Natural killer cell (primary cell): ENCODE measurements at regions not wholly inside any gene's neighbourhood (a gene's known extent, or its start where the extent isn't known, plus 50 kb on each side); places are given as distances from the start of the nearest gene placed in this dataset.

ENCODE experiments used
- ATAC-seq, 3 donors: fragments of 150-1000 bp in 2 of 3; fragments of 200-7000 bp in 1 of 3; cut with Tn5 transposase; 1 replicate in 1 of 3; 2 replicates in 2 of 3; pipeline ENCODE4 v1.10.0; 2021; ENCODE audit warnings: mild to moderate bottlenecking in 2 of 3, moderate library complexity in 2 of 3
- DNase-seq, 2 donors: peaks; one replicate each; pipeline versions ENCODE4 v3.0.0 to v3.0.0-alpha.2; 2013 to 2021; ENCODE audit warnings: mixed read lengths in 1 of 2
- H3K27ac ChIP-seq: one replicate; pipeline ENCODE4 v1.5.1; 2013; ENCODE audit warnings: mild to moderate bottlenecking, low read length
- H3K27me3 ChIP-seq: one replicate; pipeline ENCODE4 v1.6.1; 2013; ENCODE audit warnings: low read length; ENCODE audit not compliant: control insufficient read depth, insufficient read depth
- H3K36me3 ChIP-seq: one replicate; pipeline ENCODE4 v1.6.1; 2013; ENCODE audit warnings: low read length; ENCODE audit not compliant: control insufficient read depth, insufficient read depth
- H3K4me1 ChIP-seq: one replicate; pipeline ENCODE4 v1.6.1; 2013; ENCODE audit warnings: low read length; ENCODE audit not compliant: control insufficient read depth, insufficient read depth
- H3K4me3 ChIP-seq: one replicate; pipeline ENCODE4 v1.5.1; 2013; ENCODE audit warnings: low read length
- H3K9me3 ChIP-seq: one replicate; pipeline ENCODE4 v1.6.1; 2013; ENCODE audit warnings: low read length; ENCODE audit not compliant: control insufficient read depth, insufficient read depth
- H3K27ac Mint-ChIP-seq, 2 donors: one replicate each; pipeline ENCODE4 v1.8.0; 2022; ENCODE audit warnings: mild to moderate bottlenecking in 2 of 2, mixed read lengths in 2 of 2, moderate library complexity in 1 of 2
- H3K27me3 Mint-ChIP-seq, 2 donors: one replicate each; pipeline ENCODE4 v1.8.0; 2022; ENCODE audit warnings: low read depth in 2 of 2, mixed read lengths in 2 of 2
- H3K36me3 Mint-ChIP-seq: one replicate; pipeline ENCODE4 v1.8.0; 2022; ENCODE audit warnings: mixed read lengths
- H3K4me1 Mint-ChIP-seq, 2 donors: one replicate each; pipeline ENCODE4 v1.8.0; 2022; ENCODE audit warnings: mixed read lengths in 2 of 2
- H3K4me3 Mint-ChIP-seq: one replicate; pipeline ENCODE4 v1.8.0; 2022; ENCODE audit warnings: mild to moderate bottlenecking, moderate library complexity, mixed read lengths
- H3K9me3 Mint-ChIP-seq, 2 donors: one replicate each; pipeline ENCODE4 v1.8.0; 2022; ENCODE audit warnings: mixed read lengths in 2 of 2
- CTCF ChIP-seq: fragments of 200-600 bp; IDR thresholded peaks from one replicate; pipeline ENCODE4 v1.8.0; 2022; ENCODE audit warnings: antibody characterized with exemption
- WGBS: methylation state at CpG from one replicate; pipeline ENCODE4 v1.1.7; 2013; ENCODE audit warnings: missing lambda C conversion rate; ENCODE audit not compliant: insufficient coverage; 5-methylcytosine and 5-hydroxymethylcytosine counted together
- intact Hi-C: fragments of 100-400 bp; cut with micrococcal nuclease; formaldehyde crosslinking; loops from one replicate; pipeline ENCODE4 v1.14.2; 2022

- Mint-ChIP-seq H3K27ac (no peak overlapping the region), H3K27me3 (no peaks in the 10 kb centered on the region), H3K4me3 (no peak overlapping the region), H3K4me1 (no peaks in the 10 kb centered on the region), H3K36me3 (no peaks in the 10 kb centered on the region), H3K9me3 (peaks cover 9 to 15% of the 10 kb centered on the region in 2 donors)
- TF ChIP-seq CTCF = no peak
- ATAC-seq (no peak), DNase-seq (no peak)
- no peaks in the 10 kb centered on the region for H3K27me3 ChIP-seq
- intact Hi-C loops = no loop called here
- no peak overlapping the region for H3K27ac ChIP-seq
- no peaks in the 10 kb centered on the region for H3K36me3 ChIP-seq
- no peak overlapping the region for H3K4me3 ChIP-seq
- peaks cover 10% of the 10 kb centered on the region for H3K9me3 ChIP-seq
- 87% methylated on average over 3 of the region's 4 CpGs for WGBS
- H3K4me1 ChIP-seq = no peaks in the 10 kb centered on the region
These were observed 761.8 kb upstream of the PHF14 start for GRCh38 chr7:10211861-10212260.

- no peaks in the 10 kb centered on the region for H3K27me3 ChIP-seq
- H3K4me3 ChIP-seq = no peak overlapping the region
- no peak for TF ChIP-seq CTCF
- intact Hi-C loops = no loop called here
- Mint-ChIP-seq H3K4me1 (no peaks in the 10 kb centered on the region), H3K9me3 (peaks cover 9 to 15% of the 10 kb centered on the region in 2 donors), H3K27ac (no peak overlapping the region), H3K4me3 (no peak overlapping the region), H3K36me3 (no peaks in the 10 kb centered on the region), H3K27me3 (no peaks in the 10 kb centered on the region)
- DNase-seq = no peak
- 91% methylated on average over 3 of the region's 3 CpGs for WGBS
- H3K4me1 ChIP-seq = no peaks in the 10 kb centered on the region
- no peaks in the 10 kb centered on the region for H3K36me3 ChIP-seq
- H3K27ac ChIP-seq = no peak overlapping the region
- peaks cover 10% of the 10 kb centered on the region for H3K9me3 ChIP-seq
- ATAC-seq = no peak
These were observed 761.0 kb upstream of the PHF14 start for GRCh38 chr7:10212649-10213048.

DNA sequence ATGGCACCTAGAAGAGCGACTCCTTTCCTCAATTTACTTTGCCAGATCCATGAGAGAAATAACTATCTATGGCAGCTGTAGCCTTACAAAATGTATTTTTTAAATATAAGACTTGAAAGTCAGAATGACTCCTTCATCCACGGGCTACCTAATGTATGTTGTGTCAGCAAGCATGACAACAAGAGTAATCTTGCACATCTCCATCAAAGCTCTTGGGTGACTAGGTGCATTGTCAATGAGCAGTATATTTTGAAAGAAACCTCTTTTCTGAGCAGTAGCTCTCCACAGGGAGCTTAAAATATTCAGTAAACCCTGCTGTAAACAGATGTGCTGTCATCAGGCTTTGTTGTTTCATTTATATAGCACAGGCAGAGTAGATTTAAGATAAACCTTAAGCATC lies 757.2 kb upstream of the PHF14 start:
- Histone ChIP-seq H3K9me3 (peaks cover 10% of the 10 kb centered on the region), H3K4me3 (no peak overlapping the region), H3K36me3 (no peaks in the 10 kb centered on the region), H3K4me1 (no peaks in the 10 kb centered on the region), H3K27ac (no peak overlapping the region), H3K27me3 (no peaks in the 10 kb centered on the region)
- DNase-seq (no peak), ATAC-seq (no peak)
- no peaks in the 10 kb centered on the region for H3K27me3 Mint-ChIP-seq
- H3K36me3 Mint-ChIP-seq = no peaks in the 10 kb centered on the region
- no peak overlapping the region for H3K27ac Mint-ChIP-seq
- intact Hi-C loops = no loop called here
- no peaks in the 10 kb centered on the region for H3K4me1 Mint-ChIP-seq
- WGBS = 86% methylated on average over 1 of the region's 2 CpGs
- H3K4me3 Mint-ChIP-seq = no peak overlapping the region
- H3K9me3 Mint-ChIP-seq = peaks cover 5 to 10% of the 10 kb centered on the region in 2 donors
- TF ChIP-seq CTCF = no peak

DNA sequence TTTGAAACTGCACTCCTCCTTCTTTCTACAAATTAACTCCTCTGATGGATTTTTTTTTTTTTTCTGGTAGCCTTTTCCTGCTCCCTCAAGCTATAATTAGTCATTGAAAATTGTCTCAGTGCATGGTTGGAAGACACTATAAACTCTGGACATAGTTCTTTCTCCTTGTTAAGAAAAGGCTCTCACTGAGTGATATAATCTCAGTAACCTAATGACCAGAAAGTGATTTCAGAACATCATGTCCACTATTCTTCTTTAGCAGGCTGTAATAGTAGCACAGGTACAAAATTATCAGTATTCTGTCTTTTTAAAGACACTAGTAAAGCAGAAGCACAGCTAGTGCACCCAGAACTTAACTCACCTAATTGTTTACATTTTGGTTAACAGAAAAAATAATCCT lies 752.6 kb upstream of the PHF14 start:
- Mint-ChIP-seq H3K27me3 (no peaks in the 10 kb centered on the region), H3K36me3 (no peaks in the 10 kb centered on the region)

More for the DNA sequence above, 752.6 kb upstream of the PHF14 start:
- Mint-ChIP-seq H3K9me3 (peaks cover 7 to 8% of the 10 kb centered on the region in 2 donors), H3K4me1 (no peaks in the 10 kb centered on the region), H3K27ac (no peak overlapping the region), H3K4me3 (no peak overlapping the region)
- ATAC-seq (no peak), DNase-seq (no peak)
- Histone ChIP-seq H3K9me3 (no peaks in the 10 kb centered on the region), H3K4me3 (no peak overlapping the region), H3K4me1 (no peaks in the 10 kb centered on the region), H3K27me3 (no peaks in the 10 kb centered on the region), H3K27ac (no peak overlapping the region), H3K36me3 (no peaks in the 10 kb centered on the region)
- TF ChIP-seq CTCF = no peak
- intact Hi-C loops = no loop called here
